WTC11 (cell line): ENCODE measurements at regions not wholly inside any gene's neighbourhood (a gene's known extent, or its start where the extent isn't known, plus 50 kb on each side); places are given as distances from the start of the nearest gene placed in this dataset.

ENCODE experiments used
- ATF1 ChIP-seq: sonication (generic); formaldehyde crosslinking; IDR thresholded peaks from 2 replicates; pipeline ENCODE4 v1.8.1; 2023; ENCODE audit warnings: mild to moderate bottlenecking, moderate library complexity, missing genetic modification reagents
- CTCF ChIP-seq: fragments of 200-600 bp; IDR thresholded peaks from 2 replicates; pipeline ENCODE4 v1.8.0; 2022; ENCODE audit warnings: antibody characterized with exemption
- E2F4 ChIP-seq: sonication (generic); formaldehyde crosslinking; IDR thresholded peaks from 2 replicates; pipeline ENCODE4 v1.8.1; 2022; ENCODE audit warnings: low read depth, mild to moderate bottlenecking, moderate library complexity, missing genetic modification reagents, borderline replicate concordance
- JUN ChIP-seq: sonication (generic); formaldehyde crosslinking; IDR thresholded peaks from 2 replicates; pipeline ENCODE4 v1.8.0; 2023; ENCODE audit warnings: mild to moderate bottlenecking, missing genetic modification reagents
- MAX ChIP-seq: sonication (generic); formaldehyde crosslinking; IDR thresholded peaks from 2 replicates; pipeline ENCODE4 v1.8.0; 2022; ENCODE audit warnings: mild to moderate bottlenecking, missing genetic modification reagents
- NFYB ChIP-seq: sonication (generic); formaldehyde crosslinking; conservative IDR thresholded peaks from 2 replicates; pipeline ENCODE4 v1.8.0; 2022; ENCODE audit warnings: low read depth, missing genetic modification reagents
- NR2C2 ChIP-seq: sonication (generic); formaldehyde crosslinking; IDR thresholded peaks from 2 replicates; pipeline ENCODE4 v1.8.0; 2022; ENCODE audit warnings: mild to moderate bottlenecking, missing genetic modification reagents
- OVOL2 ChIP-seq: fragments of 250-450 bp; sonication (Bioruptor Pico); IDR thresholded peaks from 2 replicates; pipeline ENCODE4 v1.9.0; 2021; ENCODE audit warnings: mild to moderate bottlenecking, borderline replicate concordance
- ZBTB21 ChIP-seq: sonication (generic); formaldehyde crosslinking; IDR thresholded peaks from 2 replicates; pipeline ENCODE4 v1.8.1; 2023; ENCODE audit warnings: mild to moderate bottlenecking, missing genetic modification reagents, borderline replicate concordance

- TF ChIP-seq CTCF (no peak), NR2C2 (no peak), ZBTB21 (CRISPR knock-in tag) (no peak), ATF1 (CRISPR knock-in tag) (no peak), JUN (no peak), E2F4 (CRISPR knock-in tag) (no peak), NFYB (CRISPR knock-in tag) (no peak), OVOL2 (CRISPR knock-in tag) (no peak), MAX (no peak)
Observed at GRCh38 chr1:119191325-119191724, 50.9 kb upstream of the WARS2 start.
